Endothelial cell of umbilical vein (primary cell): ENCODE measurements at regions not wholly inside any gene's neighbourhood (a gene's known extent, or its start where the extent isn't known, plus 50 kb on each side); places are given as distances from the start of the nearest gene placed in this dataset.

Source experiments
- EZH2 ChIP-seq: IDR thresholded peaks from 2 replicates; pipeline ENCODE4 v1.6.1; 2012; ENCODE audit warnings: borderline replicate concordance, low read depth, mild to moderate bottlenecking, moderate library complexity, low read length, inconsistent platforms; ENCODE audit not compliant: severe bottlenecking
- MYC ChIP-seq: IDR thresholded peaks from one replicate; pipeline ENCODE4 v1.6.1; 2011; ENCODE audit warnings: mild to moderate bottlenecking, low read depth, low read length
- POLR2A ChIP-seq: IDR thresholded peaks from 2 replicates; pipeline ENCODE4 v1.6.1; 2012; ENCODE audit warnings: low read depth, mild to moderate bottlenecking, control low read depth, low read length
- POLR2AphosphoS5 ChIP-seq: IDR thresholded peaks from 2 replicates; pipeline ENCODE4 v1.6.1; 2012; ENCODE audit warnings: low read depth, mild to moderate bottlenecking, control low read depth, low read length, moderate library complexity; ENCODE audit not compliant: insufficient read depth
- TF ChIP-seq, protein P1 (sequence below), 2 donors: IDR thresholded peaks; 1 replicate in 1 of 2; 2 replicates in 1 of 2; pipeline ENCODE4 v1.5.1; 2011; ENCODE audit warnings: low read length in 2 of 2, mild to moderate bottlenecking in 2 of 2, moderate library complexity in 2 of 2, control low read depth in 1 of 2, inconsistent platforms in 1 of 2, low read depth in 1 of 2; ENCODE audit not compliant: insufficient read depth in 1 of 2; ENCODE audit errors: extremely low read depth in 1 of 2

DNA sequence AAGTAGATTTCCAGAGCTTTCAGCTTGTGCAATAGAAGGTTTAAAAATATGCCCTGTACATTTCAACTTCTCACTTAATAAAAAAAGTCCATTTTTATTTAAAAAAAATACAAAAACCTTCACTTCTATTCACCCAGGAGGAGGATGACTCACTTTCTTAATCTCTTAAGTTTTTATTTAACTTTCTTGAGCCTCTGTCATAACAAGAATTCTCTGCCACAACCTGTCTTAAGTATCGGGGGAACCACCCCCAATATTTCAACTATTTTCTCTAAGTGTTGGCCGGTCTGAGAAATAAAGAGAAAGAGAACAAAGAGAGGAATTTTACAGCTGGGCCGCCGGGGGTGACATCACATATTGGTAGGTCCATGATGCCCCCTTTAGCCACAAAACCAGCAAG, 58.4 kb downstream of the LRATD1 start:
- no peak for TF ChIP-seq EZH2
- TF ChIP-seq, protein P1, sequence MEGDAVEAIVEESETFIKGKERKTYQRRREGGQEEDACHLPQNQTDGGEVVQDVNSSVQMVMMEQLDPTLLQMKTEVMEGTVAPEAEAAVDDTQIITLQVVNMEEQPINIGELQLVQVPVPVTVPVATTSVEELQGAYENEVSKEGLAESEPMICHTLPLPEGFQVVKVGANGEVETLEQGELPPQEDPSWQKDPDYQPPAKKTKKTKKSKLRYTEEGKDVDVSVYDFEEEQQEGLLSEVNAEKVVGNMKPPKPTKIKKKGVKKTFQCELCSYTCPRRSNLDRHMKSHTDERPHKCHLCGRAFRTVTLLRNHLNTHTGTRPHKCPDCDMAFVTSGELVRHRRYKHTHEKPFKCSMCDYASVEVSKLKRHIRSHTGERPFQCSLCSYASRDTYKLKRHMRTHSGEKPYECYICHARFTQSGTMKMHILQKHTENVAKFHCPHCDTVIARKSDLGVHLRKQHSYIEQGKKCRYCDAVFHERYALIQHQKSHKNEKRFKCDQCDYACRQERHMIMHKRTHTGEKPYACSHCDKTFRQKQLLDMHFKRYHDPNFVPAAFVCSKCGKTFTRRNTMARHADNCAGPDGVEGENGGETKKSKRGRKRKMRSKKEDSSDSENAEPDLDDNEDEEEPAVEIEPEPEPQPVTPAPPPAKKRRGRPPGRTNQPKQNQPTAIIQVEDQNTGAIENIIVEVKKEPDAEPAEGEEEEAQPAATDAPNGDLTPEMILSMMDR (IDR thresholded peaks at IDR 0.05; ENCODE audit: extremely low read depth in 1 of 2, insufficient read depth in 1 of 2, low read depth in 1 of 2, low read length in 2 of 2), result no peak
- no peak for TF ChIP-seq POLR2A
- TF ChIP-seq MYC, result no peak
- TF ChIP-seq POLR2AphosphoS5, result no peak
